ENCODE measurements at regions not wholly inside any gene's neighbourhood (a gene's known extent, or its start where the extent isn't known, plus 50 kb on each side); places are given as distances from the start of the nearest gene placed in this dataset.

- TF ChIP-seq CTCF (IDR thresholded peaks at IDR 0.05) (no peak), EP300 (IDR thresholded peaks at IDR 0.05) (no peak)
Observed at GRCh38 chr1:55339681-55340080, 124.5 kb upstream of the USP24 start.

Data from suprapubic skin (tissue), 3 donors.